ENCODE measurements at regions not wholly inside any gene's neighbourhood (a gene's known extent, or its start where the extent isn't known, plus 50 kb on each side); places are given as distances from the start of the nearest gene placed in this dataset.

GRCh38 chr16:51327001-51327400, 175.9 kb upstream of the SALL1 start:
- TF ChIP-seq CTCF (conservative IDR thresholded peaks at IDR 0.05; ENCODE audit: low read length) (no peak), EZH2phosphoT487 (IDR thresholded peaks at IDR 0.05; ENCODE audit: borderline replicate concordance, low read depth, low read length) (no peak)

All from OCI-LY7 (cell line).